ENCODE measurements at regions not wholly inside any gene's neighbourhood (a gene's known extent, or its start where the extent isn't known, plus 50 kb on each side); places are given as distances from the start of the nearest gene placed in this dataset.

- TF ChIP-seq, protein P1, sequence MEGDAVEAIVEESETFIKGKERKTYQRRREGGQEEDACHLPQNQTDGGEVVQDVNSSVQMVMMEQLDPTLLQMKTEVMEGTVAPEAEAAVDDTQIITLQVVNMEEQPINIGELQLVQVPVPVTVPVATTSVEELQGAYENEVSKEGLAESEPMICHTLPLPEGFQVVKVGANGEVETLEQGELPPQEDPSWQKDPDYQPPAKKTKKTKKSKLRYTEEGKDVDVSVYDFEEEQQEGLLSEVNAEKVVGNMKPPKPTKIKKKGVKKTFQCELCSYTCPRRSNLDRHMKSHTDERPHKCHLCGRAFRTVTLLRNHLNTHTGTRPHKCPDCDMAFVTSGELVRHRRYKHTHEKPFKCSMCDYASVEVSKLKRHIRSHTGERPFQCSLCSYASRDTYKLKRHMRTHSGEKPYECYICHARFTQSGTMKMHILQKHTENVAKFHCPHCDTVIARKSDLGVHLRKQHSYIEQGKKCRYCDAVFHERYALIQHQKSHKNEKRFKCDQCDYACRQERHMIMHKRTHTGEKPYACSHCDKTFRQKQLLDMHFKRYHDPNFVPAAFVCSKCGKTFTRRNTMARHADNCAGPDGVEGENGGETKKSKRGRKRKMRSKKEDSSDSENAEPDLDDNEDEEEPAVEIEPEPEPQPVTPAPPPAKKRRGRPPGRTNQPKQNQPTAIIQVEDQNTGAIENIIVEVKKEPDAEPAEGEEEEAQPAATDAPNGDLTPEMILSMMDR (IDR thresholded peaks at IDR 0.05; ENCODE audit: control extremely low read depth, extremely low read depth): no peak
- H3K4me1 ChIP-seq (ENCODE audit: control insufficient read depth in 5 of 5, insufficient read depth in 5 of 5, low read length in 5 of 5): no peaks in the 10 kb centered on the region
- no peak for DNase-seq
- H3K36me3 ChIP-seq (ENCODE audit: control insufficient read depth in 4 of 4, insufficient read depth in 4 of 4, low read length in 4 of 4): no peaks in the 10 kb centered on the region
- H3K27ac ChIP-seq (ENCODE audit: low read depth in 1 of 2, low read length in 1 of 2): no peak overlapping the region
- no peak for ATAC-seq (ENCODE audit: insufficient read depth, low FRiP score)
- no peak overlapping the region for H3K4me3 ChIP-seq
- H3K9ac ChIP-seq (ENCODE audit: insufficient read depth in 1 of 2, low read length in 2 of 2): no peak overlapping the region
- no peaks in the 10 kb centered on the region for H3K27me3 ChIP-seq (ENCODE audit: control insufficient read depth in 3 of 3, insufficient read depth in 3 of 3, low read length in 2 of 3)
- H3K9me3 ChIP-seq (ENCODE audit: control insufficient read depth in 4 of 4, insufficient read depth in 3 of 4, low read length in 3 of 4): no peaks in the 10 kb centered on the region
- WGBS, 2 donors: 78 to 81% methylated on average over 3 of the region's 3 CpGs
Observed at GRCh38 chr6:94683409-94683808, 893.9 kb upstream of the MANEA start.

- Histone ChIP-seq H3K27ac (ENCODE audit: low read depth in 1 of 2, low read length in 1 of 2) (no peak overlapping the region), H3K9ac (ENCODE audit: insufficient read depth in 1 of 2, low read length in 2 of 2) (no peak overlapping the region), H3K4me1 (ENCODE audit: control insufficient read depth in 5 of 5, insufficient read depth in 5 of 5, low read length in 5 of 5) (no peaks in the 10 kb centered on the region), H3K4me3 (no peak overlapping the region), H3K27me3 (ENCODE audit: control insufficient read depth in 3 of 3, insufficient read depth in 3 of 3, low read length in 2 of 3) (no peaks in the 10 kb centered on the region), H3K9me3 (ENCODE audit: control insufficient read depth in 4 of 4, insufficient read depth in 3 of 4, low read length in 3 of 4) (no peaks in the 10 kb centered on the region), H3K36me3 (ENCODE audit: control insufficient read depth in 4 of 4, insufficient read depth in 4 of 4, low read length in 4 of 4) (no peaks in the 10 kb centered on the region)
- DNase-seq: no peak
- TF ChIP-seq, protein P1 (IDR thresholded peaks at IDR 0.05; ENCODE audit: control extremely low read depth, extremely low read depth): no peak
- ATAC-seq (ENCODE audit: insufficient read depth, low FRiP score): no peak
- WGBS, 2 donors: 79 to 95% methylated on average over 1 of the region's 1 CpG
Observed at GRCh38 chr6:94680669-94681212, 896.6 kb upstream of the MANEA start.

- no peak overlapping the region for H3K4me3 ChIP-seq
- TF ChIP-seq, protein P1 (IDR thresholded peaks at IDR 0.05; ENCODE audit: control extremely low read depth, extremely low read depth): no peak
- no peak for ATAC-seq (ENCODE audit: insufficient read depth, low FRiP score)
- H3K9ac ChIP-seq (ENCODE audit: insufficient read depth in 1 of 2, low read length in 2 of 2): no peak overlapping the region
- no peak for DNase-seq
- no peaks in the 10 kb centered on the region for H3K36me3 ChIP-seq (ENCODE audit: control insufficient read depth in 4 of 4, insufficient read depth in 4 of 4, low read length in 4 of 4)
- 90% methylated on average over 1 of the region's 1 CpG for WGBS, 2 donors
- H3K27ac ChIP-seq (ENCODE audit: low read depth in 1 of 2, low read length in 1 of 2): no peak overlapping the region
- no peaks in the 10 kb centered on the region for H3K27me3 ChIP-seq (ENCODE audit: control insufficient read depth in 3 of 3, insufficient read depth in 3 of 3, low read length in 2 of 3)
- H3K4me1 ChIP-seq (ENCODE audit: control insufficient read depth in 5 of 5, insufficient read depth in 5 of 5, low read length in 5 of 5): no peaks in the 10 kb centered on the region
- H3K9me3 ChIP-seq (ENCODE audit: control insufficient read depth in 4 of 4, insufficient read depth in 3 of 4, low read length in 3 of 4): peaks cover 0 to 5% (median 0%) of the 10 kb centered on the region in 4 donors
Observed at GRCh38 chr6:94673251-94673650, 904.1 kb upstream of the MANEA start.

GRCh38 chr6:94670017-94670416, 907.3 kb upstream of the MANEA start:
- Histone ChIP-seq H3K27me3 (ENCODE audit: control insufficient read depth in 3 of 3, insufficient read depth in 3 of 3, low read length in 2 of 3) (no peaks in the 10 kb centered on the region), H3K4me1 (ENCODE audit: control insufficient read depth in 5 of 5, insufficient read depth in 5 of 5, low read length in 5 of 5) (no peaks in the 10 kb centered on the region), H3K27ac (ENCODE audit: low read depth in 1 of 2, low read length in 1 of 2) (no peak overlapping the region), H3K4me3 (no peak overlapping the region), H3K9ac (ENCODE audit: insufficient read depth in 1 of 2, low read length in 2 of 2) (no peak overlapping the region), H3K36me3 (ENCODE audit: control insufficient read depth in 4 of 4, insufficient read depth in 4 of 4, low read length in 4 of 4) (no peaks in the 10 kb centered on the region), H3K9me3 (ENCODE audit: control insufficient read depth in 4 of 4, insufficient read depth in 3 of 4, low read length in 3 of 4) (peaks cover 0 to 5% (median 0%) of the 10 kb centered on the region in 4 donors)
- no peak for ATAC-seq (ENCODE audit: insufficient read depth, low FRiP score)
- no peak for DNase-seq
- 84 to 86% methylated on average over 3 of the region's 3 CpGs for WGBS, 2 donors
- TF ChIP-seq, protein P1 (IDR thresholded peaks at IDR 0.05; ENCODE audit: control extremely low read depth, extremely low read depth): no peak
